HG03103 (cell line): ENCODE measurements at regions not wholly inside any gene's neighbourhood (a gene's known extent, or its start where the extent isn't known, plus 50 kb on each side); places are given as distances from the start of the nearest gene placed in this dataset.
"Not testable (repeated sequence)": the region's sequence is repeated elsewhere in the genome, so short reads cannot be mapped to it uniquely, and the experiment has no call there.

Source experiments
- ATAC-seq: cut with Tn5 transposase; IDR thresholded peaks from one replicate; pipeline ENCODE4 v1.9.1; 2021; ENCODE audit warnings: low read depth; ENCODE audit not compliant: unreplicated experiment

GRCh38 chr5:82525626-82526025 is 247.5 kb upstream of the RPS23 start:
- no peak for ATAC-seq

GRCh38 chr5:82523633-82524032 is 245.5 kb upstream of the RPS23 start:
- no peak for ATAC-seq

GRCh38 chr5:82522897-82523296 is 244.7 kb upstream of the RPS23 start:
- ATAC-seq: no peak

DNA sequence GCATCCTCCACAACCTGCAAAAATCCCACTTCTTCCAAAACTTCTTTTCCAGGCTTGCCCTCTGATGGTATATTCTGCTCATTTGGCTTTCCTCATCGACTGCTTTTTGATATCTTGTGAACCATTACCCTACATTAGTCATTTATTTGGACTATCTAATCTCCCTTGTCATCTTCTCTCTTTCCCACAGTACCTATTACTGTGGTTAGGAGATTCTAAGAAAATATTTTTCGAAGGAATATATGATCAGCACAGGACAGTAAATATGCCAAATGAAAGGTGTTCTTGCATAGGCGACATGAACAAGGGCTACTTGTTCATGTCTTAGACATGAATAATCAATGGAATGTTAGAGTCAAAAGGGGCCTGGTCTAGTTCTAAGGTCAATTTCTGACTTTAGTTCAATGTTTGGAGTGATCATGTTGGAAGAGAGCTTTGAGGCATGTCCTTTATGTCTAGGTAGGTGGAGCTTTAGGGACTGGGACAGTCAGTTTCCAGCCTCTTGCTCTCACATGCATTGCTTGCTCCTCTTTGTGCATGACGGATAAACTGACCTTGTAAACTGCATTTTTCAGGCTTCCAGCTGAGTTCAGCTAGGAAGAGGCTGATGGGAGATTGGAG is 243.4 kb upstream of the RPS23 start:
- ATAC-seq: no peak

GRCh38 chr5:82519558-82519957 is 241.4 kb upstream of the RPS23 start:
- ATAC-seq: no peak

- no peak for ATAC-seq
These were observed 239.5 kb upstream of the RPS23 start for GRCh38 chr5:82517544-82518075.

- no peak for ATAC-seq
These were observed 235.6 kb upstream of the RPS23 start for GRCh38 chr5:82513738-82514137.

GRCh38 chr5:82512025-82512424 is 233.9 kb upstream of the RPS23 start:
- ATAC-seq: no peak

GRCh38 chr5:82511134-82511533 is 233.0 kb upstream of the RPS23 start:
- no peak for ATAC-seq

DNA sequence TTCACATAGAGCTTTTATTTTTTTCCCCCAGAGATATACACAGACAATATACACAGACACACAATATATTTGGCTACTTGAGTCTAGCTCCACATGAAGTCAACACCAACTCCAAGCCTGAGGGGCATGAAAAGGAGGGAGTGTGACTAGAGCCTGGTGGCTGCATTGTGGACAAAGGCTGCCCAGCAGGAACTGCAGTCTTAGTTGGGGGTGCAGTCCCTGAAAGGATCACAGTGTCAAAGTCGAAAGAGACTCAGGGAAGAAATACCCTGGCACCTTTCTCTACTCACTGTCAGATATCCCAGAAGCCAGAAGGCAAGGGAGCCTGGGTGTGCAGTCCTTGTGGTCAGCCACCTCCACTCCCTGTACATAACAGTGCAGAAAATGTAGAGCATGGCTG is 231.6 kb upstream of the RPS23 start:
- ATAC-seq: no peak

DNA sequence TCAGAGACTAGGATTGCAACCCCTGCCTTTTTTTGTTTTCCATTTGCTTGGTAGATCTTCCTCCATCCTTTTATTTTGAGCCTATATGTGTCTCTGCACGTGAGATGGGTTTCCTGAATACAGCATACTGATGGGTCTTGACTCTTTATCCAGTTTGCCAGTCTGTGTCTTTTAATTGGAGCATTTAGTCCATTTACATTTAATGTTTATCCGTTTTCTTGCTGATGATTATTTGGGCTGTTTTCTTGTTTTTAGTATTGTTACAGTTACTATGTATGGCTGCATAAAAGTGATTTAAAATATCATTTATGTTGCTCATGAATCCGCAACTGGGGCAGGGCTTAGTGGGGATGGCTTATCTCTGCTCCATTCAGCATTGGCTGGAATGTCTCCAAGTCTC is 228.2 kb upstream of the RPS23 start:
- ATAC-seq: not testable (repeated sequence)

DNA sequence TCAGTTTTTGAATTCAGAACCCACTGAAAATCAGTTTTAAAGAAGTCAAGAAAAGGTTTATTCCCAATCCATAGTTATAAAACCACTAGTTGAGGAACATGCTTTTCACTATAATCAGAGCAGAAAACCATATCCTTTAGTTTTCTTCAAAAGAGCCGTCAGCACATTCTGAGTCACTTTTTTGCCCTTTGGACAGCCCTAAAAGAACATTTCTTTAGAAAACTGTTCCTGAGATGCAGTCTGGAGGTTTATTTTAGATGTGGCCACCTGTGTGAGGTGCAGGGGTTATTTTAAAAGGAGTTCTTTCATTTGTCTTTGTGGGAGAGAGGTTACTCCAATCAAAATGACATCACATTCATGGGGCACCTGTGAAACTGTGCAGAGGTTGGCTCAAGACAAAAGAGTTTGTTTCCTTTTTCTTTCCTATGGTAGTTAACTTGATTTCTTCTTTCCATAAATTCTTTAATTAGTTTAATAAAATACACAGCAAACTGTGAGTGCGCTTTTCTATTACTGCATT is 221.6 kb upstream of the RPS23 start:
- ATAC-seq: no peak

GRCh38 chr5:82497242-82497641 is 219.1 kb upstream of the RPS23 start:
- no peak for ATAC-seq

- ATAC-seq: no peak
These were observed 216.8 kb upstream of the RPS23 start for GRCh38 chr5:82494942-82495341.

DNA sequence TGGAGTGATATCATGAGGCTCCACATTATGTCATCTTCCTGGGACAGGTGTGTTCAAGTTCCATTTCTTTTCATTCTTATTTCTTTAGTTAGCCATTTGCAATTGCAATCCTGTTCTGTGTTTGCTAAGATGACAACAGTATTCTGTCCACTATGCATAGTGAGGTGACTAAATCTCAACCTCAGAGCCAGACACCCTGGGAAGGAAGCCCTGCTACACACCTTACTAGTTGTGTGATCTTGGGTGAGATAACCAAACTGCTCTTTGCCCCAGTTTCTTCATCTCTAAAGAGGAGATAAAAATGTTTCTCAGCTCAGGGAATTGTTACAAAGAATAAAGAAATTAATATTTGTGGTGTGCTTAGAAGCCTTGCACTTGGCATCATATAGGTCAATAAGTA is 215.1 kb upstream of the RPS23 start:
- no peak for ATAC-seq

- no peak for ATAC-seq
These were observed 213.2 kb upstream of the RPS23 start for GRCh38 chr5:82491397-82491796.

DNA sequence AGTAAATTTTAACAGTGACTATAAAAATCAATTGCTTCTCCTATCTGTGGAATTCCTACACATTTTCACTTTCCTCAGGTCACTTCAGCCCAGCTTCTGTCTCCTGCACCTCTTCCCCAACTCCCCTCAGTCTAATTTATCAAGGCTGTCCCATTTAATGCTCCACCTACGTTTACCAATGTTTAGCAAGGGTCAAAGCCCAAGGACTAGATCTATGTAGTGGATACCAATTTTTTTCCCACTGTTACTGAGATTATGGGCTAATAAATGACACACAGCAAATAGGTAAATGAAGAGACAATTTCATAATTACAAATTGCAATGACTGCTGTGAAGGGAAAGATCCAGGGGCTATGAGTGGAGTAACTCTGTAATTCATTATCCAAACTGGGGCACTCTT is 211.5 kb upstream of the RPS23 start:
- ATAC-seq: no peak

DNA sequence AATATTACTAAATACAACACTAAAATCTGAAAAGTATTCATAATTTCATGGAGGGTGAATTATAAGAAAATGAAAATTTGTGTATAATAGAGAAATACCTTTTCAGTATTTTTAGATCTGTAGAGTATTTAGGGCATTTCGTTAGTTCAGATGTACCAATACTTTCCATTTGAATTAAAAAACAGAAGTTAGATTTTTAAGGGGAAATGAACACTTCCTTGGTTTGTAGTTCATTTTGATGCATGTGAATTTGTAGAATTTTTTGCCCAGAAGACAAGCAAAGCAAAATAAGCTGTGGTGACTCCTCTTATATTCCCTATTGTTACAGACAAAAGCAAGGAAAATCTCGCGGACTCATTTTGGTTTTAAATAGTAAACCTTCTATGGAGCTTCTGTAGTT is 209.0 kb upstream of the RPS23 start:
- ATAC-seq: no peak

GRCh38 chr5:82480331-82480730 is 202.2 kb upstream of the RPS23 start:
- no peak for ATAC-seq

- no peak for ATAC-seq
These were observed 198.0 kb upstream of the RPS23 start for GRCh38 chr5:82476155-82476554.

DNA sequence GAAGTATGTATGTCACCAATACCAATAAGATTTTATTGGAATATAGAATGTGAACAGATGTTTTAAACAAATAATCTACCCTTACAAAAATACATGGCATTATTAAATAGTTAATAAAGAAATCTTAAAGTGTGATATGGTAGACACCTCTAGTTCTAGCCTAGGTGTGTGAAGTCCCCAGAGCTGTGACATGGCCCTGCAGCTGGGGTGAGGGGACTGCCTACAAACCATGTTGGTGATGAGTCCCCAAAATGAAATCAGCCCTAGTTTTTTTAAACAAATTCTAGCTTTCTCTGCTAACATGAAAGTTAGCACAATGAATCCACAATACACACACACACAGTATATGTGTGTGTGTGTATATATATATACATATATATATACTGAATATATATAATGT is 195.1 kb upstream of the RPS23 start:
- ATAC-seq: no peak

DNA sequence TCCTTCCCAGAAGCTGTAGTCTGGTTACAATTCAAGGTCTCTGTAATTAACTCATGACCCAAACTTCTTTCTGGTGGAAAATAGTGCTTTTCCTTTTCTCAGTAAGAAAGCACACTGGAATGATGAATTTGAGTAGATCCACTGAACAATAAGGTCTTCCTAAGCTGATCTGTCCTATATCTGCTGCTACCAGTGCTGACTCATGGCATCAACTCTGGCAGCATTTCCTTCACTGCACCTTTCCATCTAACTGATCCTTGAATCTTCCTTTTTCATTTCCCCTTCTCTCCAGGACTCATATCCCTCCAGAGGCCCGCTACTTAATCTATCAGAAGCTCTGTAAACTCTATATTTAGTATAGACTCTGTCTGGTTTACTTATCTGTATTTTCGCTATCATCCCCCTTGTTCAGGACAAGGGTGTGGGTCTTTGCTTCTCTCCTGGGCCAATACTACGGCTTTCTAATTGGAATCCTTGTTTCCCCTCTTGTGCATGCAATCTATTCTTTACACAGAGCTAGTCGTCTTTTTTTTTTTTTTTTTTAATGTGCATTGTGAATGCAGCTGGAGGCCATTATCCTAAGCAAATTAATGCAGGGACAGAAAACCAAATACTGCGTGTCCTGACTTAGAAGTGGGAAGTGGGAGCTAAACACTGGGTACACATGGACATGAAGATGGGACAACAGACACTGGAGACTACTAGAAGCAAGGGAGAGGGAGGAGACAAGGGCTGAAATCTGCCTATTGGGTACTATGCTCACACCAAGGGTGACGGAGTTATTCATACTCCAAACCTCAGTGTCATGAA is 192.2 kb upstream of the RPS23 start:
- no peak for ATAC-seq
